Endothelial cell of umbilical vein (primary cell): ENCODE measurements at regions not wholly inside any gene's neighbourhood (a gene's known extent, or its start where the extent isn't known, plus 50 kb on each side); places are given as distances from the start of the nearest gene placed in this dataset.
A peak's percentile ranks its signal among the peaks of the same experiment; 100 is the strongest.

ENCODE experiments used
- BruUV-seq: library from RNA; stranded (reverse); fragments of 400-500 nt; replicated peaks from 2 replicates; lab custom pipeline; 2021; lab: Mats Ljungman, UMichigan
- CTCF ChIA-PET: fragments of 300-600, 350-600 bp; sonication (Branson Sonifier 250); formaldehyde crosslinking; loops from one replicate; lab custom pipeline; 2021; ENCODE audit warnings: antibody characterized with exemption, inconsistent platforms; lab: Charles Lee
- POLR2A ChIA-PET: fragments of 300-600, 350-600 bp; sonication (Branson Sonifier 250); formaldehyde crosslinking; loops from one replicate; lab custom pipeline; 2021; ENCODE audit warnings: antibody characterized with exemption, inconsistent platforms; lab: Charles Lee
- DNase-seq: peaks from one replicate; pipeline ENCODE4 v3.0.0-alpha.2; 2011; ENCODE audit warnings: low read depth, low spot score
- FAIRE-seq: peaks from 2 replicates; lab custom pipeline; 2011; peaks lifted over from hg19 to GRCh38; lab: Jason Lieb, UNC
- H2AFZ ChIP-seq: 2 replicates; pipeline ENCODE4 v1.6.0; 2012; ENCODE audit warnings: low read depth, low read length, control low read depth, inconsistent platforms
- H3K27ac ChIP-seq: 2 replicates; pipeline ENCODE4 v1.5.1; 2011; ENCODE audit warnings: low read depth, mild to moderate bottlenecking, control low read depth, low read length, moderate library complexity; ENCODE audit not compliant: insufficient read depth
- H3K27me3 ChIP-seq, 2 experiments: 2 replicates each; pipeline versions ENCODE4 v1.6.0 to v1.6.1; 2011; ENCODE audit warnings: low read length in 2 of 2, mixed read lengths in 1 of 2; ENCODE audit not compliant: control insufficient read depth in 2 of 2, insufficient read depth in 2 of 2
- H3K36me3 ChIP-seq, 2 experiments: 2 replicates in 1 of 2; 3 replicates in 1 of 2; pipeline ENCODE4 v1.5.1; 2011; ENCODE audit warnings: low read length in 2 of 2, mild to moderate bottlenecking in 1 of 2, moderate library complexity in 1 of 2; ENCODE audit not compliant: control insufficient read depth in 2 of 2, insufficient read depth in 2 of 2; ENCODE audit errors: extremely low read depth in 1 of 2
- H3K4me1 ChIP-seq: 3 replicates; pipeline ENCODE4 v1.5.1; 2011; ENCODE audit warnings: mild to moderate bottlenecking, low read length; ENCODE audit not compliant: control insufficient read depth, insufficient read depth; ENCODE audit errors: extremely low read depth
- H3K4me2 ChIP-seq: 2 replicates; pipeline ENCODE4 v1.6.1; 2011; ENCODE audit warnings: low read length, control low read depth, mixed read lengths; ENCODE audit not compliant: insufficient read depth
- H3K4me3 ChIP-seq, 3 experiments: fragments of 200-600 bp in 1 of 3; sonication (generic), shearing (Covaris generic) in 1 of 3; replicated peaks in 1 of 3; 2 replicates each; pipeline ENCODE4 v1.5.1; 2011 to 2016; ENCODE audit warnings: control low read depth in 3 of 3, low read length in 3 of 3, mild to moderate bottlenecking in 2 of 3, inconsistent platforms in 1 of 3, low read depth in 1 of 3, moderate library complexity in 1 of 3; ENCODE audit not compliant: insufficient read depth in 1 of 3
- H3K79me2 ChIP-seq: 2 replicates; pipeline ENCODE4 v1.6.0; 2012; ENCODE audit warnings: low read length, inconsistent platforms; ENCODE audit not compliant: control insufficient read depth, insufficient read depth
- H3K9ac ChIP-seq: replicated peaks from 2 replicates; pipeline ENCODE3; 2011; ENCODE audit warnings: low read length, control low read depth; ENCODE audit not compliant: insufficient read depth; ENCODE audit errors: extremely low read depth
- H3K9me1 ChIP-seq: replicated peaks from 3 replicates; pipeline ENCODE4 v1.6.0; 2011; ENCODE audit warnings: mild to moderate bottlenecking, low read length; ENCODE audit not compliant: control insufficient read depth, insufficient read depth; ENCODE audit errors: extremely low read depth
- H3K9me3 ChIP-seq: replicated peaks from 2 replicates; pipeline ENCODE4 v1.5.1; 2012; ENCODE audit warnings: low read length, inconsistent platforms; ENCODE audit not compliant: control insufficient read depth, insufficient read depth
- H4K20me1 ChIP-seq: replicated peaks from 2 replicates; pipeline ENCODE3; 2011; ENCODE audit warnings: mild to moderate bottlenecking, low read length; ENCODE audit not compliant: control insufficient read depth, insufficient read depth; ENCODE audit errors: extremely low read depth
- EZH2 ChIP-seq: IDR thresholded peaks from 2 replicates; pipeline ENCODE4 v1.6.1; 2012; ENCODE audit warnings: borderline replicate concordance, low read depth, mild to moderate bottlenecking, moderate library complexity, low read length, inconsistent platforms; ENCODE audit not compliant: severe bottlenecking
- FOS ChIP-seq: IDR thresholded peaks from 2 replicates; pipeline ENCODE4 v1.6.1; 2011; ENCODE audit warnings: mild to moderate bottlenecking, low read length, moderate library complexity, borderline replicate concordance; ENCODE audit not compliant: insufficient read depth
- GATA2 ChIP-seq: IDR thresholded peaks from 2 replicates; pipeline ENCODE4 v1.7.0; 2011; ENCODE audit warnings: low read depth, mild to moderate bottlenecking, moderate library complexity, mixed read lengths, low read length; ENCODE audit not compliant: insufficient read length, insufficient read depth
- dilution Hi-C: fragments of 300-500 bp; cut with MboI; formaldehyde crosslinking; loops from one replicate; pipeline ENCODE4 v1.15.0; 2019; ENCODE audit warnings: low sequenced_read_pairs; ENCODE audit not compliant: extremely low pct_ligation_motif_present
- intact Hi-C: fragments of 100-400 bp; cut with micrococcal nuclease; formaldehyde crosslinking; loops from one replicate; pipeline ENCODE4 v1.10.0; 2022
- TF ChIP-seq, protein P1 (sequence below): IDR thresholded peaks from 2 replicates; pipeline ENCODE4 v1.6.1; 2011; ENCODE audit not compliant: insufficient read depth, insufficient read length

DNA sequence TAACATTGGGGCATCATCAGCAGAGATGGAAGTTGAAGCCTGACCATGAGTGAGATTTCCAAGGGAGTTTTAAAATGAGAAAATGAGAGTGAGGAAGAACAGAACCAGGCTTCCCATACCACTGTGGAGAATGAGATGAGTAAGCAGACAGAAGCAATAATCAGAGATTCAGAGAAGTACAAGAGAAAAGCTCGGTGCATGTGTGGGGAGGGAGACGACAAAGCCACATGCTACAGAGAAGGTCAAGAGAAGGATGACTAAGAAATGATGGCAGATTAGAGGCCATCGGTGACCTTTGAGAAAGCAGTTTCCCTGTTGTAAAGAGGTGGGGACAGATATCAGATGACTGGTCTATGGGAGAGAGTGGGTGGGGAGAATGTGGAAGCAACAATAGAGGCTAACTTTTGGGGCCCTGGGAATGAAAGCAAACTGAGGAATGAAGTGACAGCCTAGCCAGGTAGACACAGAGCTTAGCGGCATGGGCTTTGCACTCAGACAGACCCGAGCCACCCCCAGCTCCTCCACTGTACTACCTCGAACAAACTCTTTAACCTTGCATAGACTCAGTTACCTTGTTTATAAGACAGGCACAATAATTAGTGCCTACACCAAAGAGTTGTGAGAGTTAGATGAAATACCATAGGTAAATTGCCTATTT lies 207.7 kb downstream of the PIK3R1 start:
- no peak for FAIRE-seq
- intact Hi-C loops (no loop called here), dilution Hi-C loops (no loop called here)
- H3K9ac ChIP-seq: no peak overlapping the region
- no peaks in the 10 kb centered on the region for H3K9me3 ChIP-seq
- ChIA-PET CTCF (interaction anchor here (0.7 kb wide), 1 partner anchor 137 kb away, joined by 3 read pairs; no protein-coding TSS in a partner anchor), POLR2A (no interaction called here)
- H2AFZ ChIP-seq: no peak overlapping the region
- no peaks in the 10 kb centered on the region for H4K20me1 ChIP-seq
- no peak overlapping the region for H3K4me2 ChIP-seq
- DNase-seq: no peak
- H3K4me1 ChIP-seq: peaks cover 10% of the 10 kb centered on the region
- TF ChIP-seq GATA2: no peak
- TF ChIP-seq FOS: no peak
- TF ChIP-seq, protein P1, sequence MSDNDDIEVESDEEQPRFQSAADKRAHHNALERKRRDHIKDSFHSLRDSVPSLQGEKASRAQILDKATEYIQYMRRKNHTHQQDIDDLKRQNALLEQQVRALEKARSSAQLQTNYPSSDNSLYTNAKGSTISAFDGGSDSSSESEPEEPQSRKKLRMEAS: no peak
- no peak for TF ChIP-seq EZH2
- H3K27me3 ChIP-seq: no peaks in the 10 kb centered on the region
- no peaks in the 10 kb centered on the region for H3K9me1 ChIP-seq
- H3K4me3 ChIP-seq: no peak overlapping the region
- no peaks in the 10 kb centered on the region for H3K36me3 ChIP-seq
- no peaks in the 10 kb centered on the region for H3K79me2 ChIP-seq
- H3K27ac ChIP-seq: no peak overlapping the region
- no TSS peak for BruUV-seq

DNA sequence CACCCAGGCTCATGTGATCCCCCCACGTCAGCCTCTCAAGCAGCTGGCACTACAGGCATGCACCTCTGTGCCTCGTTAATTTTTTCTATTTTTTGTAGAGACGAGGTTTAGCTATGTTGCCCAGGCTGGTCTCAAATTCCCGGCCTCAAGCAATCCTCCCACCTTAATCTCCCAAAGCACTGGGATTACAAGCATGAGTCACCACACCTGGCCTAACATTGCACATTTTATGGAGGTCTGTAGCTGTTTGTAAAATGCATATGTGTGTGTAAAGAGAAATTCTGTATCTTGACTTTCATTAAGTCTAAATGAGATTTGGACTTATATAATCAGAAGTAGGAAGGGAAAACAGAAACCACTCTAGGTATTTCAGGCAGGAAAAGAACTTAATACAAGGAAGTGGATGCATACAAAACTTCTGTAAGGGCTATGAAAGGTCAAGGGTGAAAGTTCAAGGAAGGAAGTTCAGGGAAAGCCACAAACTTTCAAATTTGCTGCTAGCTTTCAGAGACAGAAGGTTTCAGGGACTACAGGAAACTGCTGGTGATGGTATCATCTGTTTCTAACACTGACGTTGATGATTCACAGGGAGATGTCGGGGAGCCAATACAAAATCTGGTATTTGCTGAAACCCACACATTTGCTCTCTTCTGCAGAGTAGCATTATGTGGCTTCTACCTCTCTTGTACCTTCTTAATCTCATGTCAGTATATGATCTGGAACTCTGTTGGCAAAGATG lies 209.4 kb downstream of the PIK3R1 start:
- Histone ChIP-seq H3K27ac (no peak overlapping the region), H3K9me3 (no peaks in the 10 kb centered on the region), H3K9me1 (no peaks in the 10 kb centered on the region), H2AFZ (no peak overlapping the region), H4K20me1 (no peaks in the 10 kb centered on the region), H3K36me3 (no peaks in the 10 kb centered on the region), H3K4me2 (peak overlapping the region; percentile 83), H3K4me1 (peaks cover 10% of the 10 kb centered on the region), H3K9ac (no peak overlapping the region), H3K4me3 (no peak overlapping the region), H3K27me3 (no peaks in the 10 kb centered on the region), H3K79me2 (no peaks in the 10 kb centered on the region)
- peak; percentile 49 for TF ChIP-seq FOS
- peak; percentile 65 for TF ChIP-seq GATA2
- TF ChIP-seq, protein P1: no peak
- BruUV-seq: no TSS peak
- intact Hi-C loops: no loop called here
- DNase-seq (peak; percentile 20), FAIRE-seq (peak; percentile 91)
- ChIA-PET POLR2A (no interaction called here), CTCF (interaction anchor here (1.0 to 1.3 kb wide), 2 partner anchors 21 to 139 kb away, joined by 4 to 7 read pairs; no protein-coding TSS in a partner anchor)
- dilution Hi-C loops: no loop called here
